Mucosa of stomach (tissue), 1 donor: ENCODE measurements at regions not wholly inside any gene's neighbourhood (a gene's known extent, or its start where the extent isn't known, plus 50 kb on each side); places are given as distances from the start of the nearest gene placed in this dataset.

Experiments
- H3K27me3 ChIP-seq: one replicate; pipeline ENCODE4 v1.7.0; 2013; ENCODE audit warnings: mild to moderate bottlenecking, low read length; ENCODE audit not compliant: control insufficient read depth, insufficient read depth
- H3K36me3 ChIP-seq: one replicate; pipeline ENCODE4 v1.7.0; 2013; ENCODE audit warnings: low read length; ENCODE audit not compliant: control insufficient read depth, insufficient read depth
- H3K4me1 ChIP-seq: one replicate; pipeline ENCODE4 v1.7.0; 2013; ENCODE audit warnings: mild to moderate bottlenecking, low read length; ENCODE audit not compliant: control insufficient read depth, insufficient read depth
- H3K4me3 ChIP-seq: one replicate; pipeline ENCODE4 v1.7.0; 2013; ENCODE audit warnings: low read length
- H3K9ac ChIP-seq: one replicate; pipeline ENCODE4 v1.7.0; 2013; ENCODE audit warnings: mild to moderate bottlenecking, low read length, moderate library complexity
- H3K9me3 ChIP-seq: one replicate; pipeline ENCODE4 v1.7.0; 2013; ENCODE audit warnings: mild to moderate bottlenecking, low read length, moderate library complexity; ENCODE audit not compliant: control insufficient read depth
- donor health status: Pancreatic carcinoma.

DNA sequence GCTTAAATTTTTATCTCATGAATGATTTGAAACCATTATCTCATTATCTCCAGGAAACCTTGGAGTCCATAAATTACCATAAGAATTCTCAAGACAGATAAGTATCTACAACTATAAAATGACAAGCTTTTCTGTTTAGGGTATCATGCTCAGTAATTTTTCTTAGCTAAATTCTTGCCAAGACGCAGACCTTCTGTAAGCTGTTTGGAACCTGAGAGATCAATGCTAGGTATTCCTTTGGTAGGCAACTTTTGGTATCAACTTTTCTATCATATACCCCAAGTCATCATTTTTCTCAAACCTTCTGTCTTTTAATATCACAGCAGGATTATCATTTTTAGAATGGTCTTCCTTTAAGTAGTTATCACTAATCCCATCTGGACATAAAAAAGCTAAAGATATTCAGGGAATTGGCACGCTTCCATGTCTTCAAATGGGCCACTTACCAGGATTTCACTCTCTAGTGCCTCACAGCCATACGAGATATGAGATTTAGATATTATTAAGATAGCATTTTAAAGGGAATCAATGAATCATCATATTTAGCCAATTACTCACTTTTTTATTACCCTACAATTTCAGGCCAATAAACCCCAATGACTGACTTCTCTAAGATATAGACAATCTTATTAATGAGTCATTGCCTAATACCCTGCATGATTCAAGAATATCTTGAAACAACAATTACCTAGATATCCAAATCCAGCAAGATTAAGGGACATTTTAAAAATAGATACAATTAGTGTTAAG lies 544.1 kb downstream of the HTR7 start:
- H3K9ac ChIP-seq = no peak overlapping the region
- H3K27me3 ChIP-seq = no peaks in the 10 kb centered on the region
- no peaks in the 10 kb centered on the region for H3K4me1 ChIP-seq
- no peak overlapping the region for H3K4me3 ChIP-seq
- H3K9me3 ChIP-seq = no peaks in the 10 kb centered on the region
- no peaks in the 10 kb centered on the region for H3K36me3 ChIP-seq

DNA sequence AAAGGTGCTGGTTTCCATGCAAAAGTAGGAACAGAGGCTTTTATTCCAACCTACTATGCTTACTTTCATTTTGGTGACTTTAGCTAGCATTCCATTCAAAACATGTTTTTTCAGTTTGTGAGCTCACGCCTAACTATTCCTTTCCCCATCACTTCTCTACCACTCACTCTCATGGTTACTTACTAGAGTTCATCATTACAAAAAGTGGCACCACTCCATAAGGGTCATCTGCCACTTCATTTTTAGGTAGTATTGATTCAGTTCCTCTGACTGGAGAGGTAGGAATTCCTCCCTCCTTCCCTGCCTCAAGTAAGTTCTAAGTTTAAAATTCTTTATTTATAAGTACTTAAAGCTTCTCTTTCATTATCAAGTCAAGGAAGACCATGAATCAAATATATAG lies 543.1 kb downstream of the HTR7 start:
- Histone ChIP-seq H3K4me1 (no peaks in the 10 kb centered on the region), H3K9ac (no peak overlapping the region), H3K36me3 (no peaks in the 10 kb centered on the region), H3K9me3 (no peaks in the 10 kb centered on the region), H3K4me3 (no peak overlapping the region), H3K27me3 (no peaks in the 10 kb centered on the region)

DNA sequence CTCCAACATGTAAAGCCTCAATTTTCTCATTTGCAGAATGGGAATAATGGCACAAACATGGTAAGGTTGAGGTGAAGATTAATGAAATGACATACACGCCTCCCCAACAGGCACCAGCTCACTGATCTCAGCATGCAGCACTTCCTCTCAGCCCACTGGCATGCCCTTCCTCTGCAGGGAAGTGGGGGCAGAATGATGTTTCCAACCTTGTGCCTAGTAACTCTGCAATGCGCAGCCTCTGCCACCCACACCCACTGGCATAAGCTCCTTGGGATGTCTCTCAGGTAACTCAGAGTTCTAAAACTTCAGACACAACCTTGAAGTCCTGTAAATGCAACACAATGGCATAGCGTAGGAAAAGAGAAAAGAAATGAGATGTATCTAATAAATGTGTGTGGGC lies 540.7 kb downstream of the HTR7 start:
- Histone ChIP-seq H3K27me3 (no peaks in the 10 kb centered on the region), H3K9me3 (no peaks in the 10 kb centered on the region), H3K36me3 (no peaks in the 10 kb centered on the region), H3K9ac (no peak overlapping the region), H3K4me1 (no peaks in the 10 kb centered on the region), H3K4me3 (no peak overlapping the region)

DNA sequence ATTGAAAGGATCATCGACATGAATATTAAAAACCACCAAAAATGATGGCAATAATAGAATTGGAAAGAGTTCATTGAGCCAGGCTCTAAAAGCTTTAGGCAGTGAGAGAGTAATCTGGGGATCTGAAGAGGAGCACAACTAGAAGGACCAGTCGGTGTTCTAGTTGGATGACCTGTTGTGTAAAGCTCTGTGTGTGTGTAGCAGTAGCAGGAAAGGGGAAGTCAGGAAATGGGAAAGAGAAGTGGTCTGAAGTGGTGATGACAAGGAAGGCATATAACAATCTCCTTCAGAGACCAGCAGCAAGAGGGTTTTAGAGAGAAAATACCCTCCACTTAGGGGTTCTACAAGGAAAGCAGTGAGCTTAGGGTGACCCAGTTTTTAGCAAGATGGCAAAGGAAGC lies 539.2 kb downstream of the HTR7 start:
- Histone ChIP-seq H3K4me1 (no peaks in the 10 kb centered on the region), H3K4me3 (no peak overlapping the region), H3K36me3 (no peaks in the 10 kb centered on the region), H3K27me3 (no peaks in the 10 kb centered on the region), H3K9me3 (no peaks in the 10 kb centered on the region), H3K9ac (no peak overlapping the region)

DNA sequence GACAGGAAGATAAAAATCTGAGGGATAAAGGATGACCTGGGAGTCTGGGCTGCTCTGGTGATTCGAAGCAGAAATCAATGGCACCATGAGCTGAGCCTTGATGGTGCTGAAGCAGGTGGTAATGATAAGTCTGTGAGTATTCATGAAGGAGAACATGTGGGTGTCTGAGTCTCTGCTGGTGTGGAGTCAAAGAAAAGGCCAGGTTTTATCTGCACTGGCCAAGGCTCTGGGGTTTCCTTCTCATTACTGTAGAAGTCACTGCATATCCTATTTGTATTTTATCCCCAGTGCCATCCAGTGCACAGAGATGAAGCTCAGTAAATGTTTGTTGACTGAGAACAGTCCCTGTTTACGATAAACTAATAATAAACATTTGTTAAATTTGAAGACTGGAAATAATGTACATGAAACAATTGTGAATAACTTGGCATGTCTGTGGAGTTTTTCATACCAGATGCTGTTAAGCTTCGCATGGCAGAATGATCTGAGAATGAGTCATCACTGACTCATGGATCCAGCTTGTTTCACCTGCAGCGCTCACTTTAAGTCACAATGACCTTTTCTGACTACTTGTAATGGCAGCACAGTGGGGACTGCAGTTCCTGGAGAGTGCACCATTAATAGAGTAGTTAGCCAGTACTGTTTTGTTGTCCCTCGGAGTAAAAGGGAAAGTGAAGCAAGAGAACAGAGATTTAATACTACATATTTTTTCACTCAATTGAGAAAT lies 538.5 kb downstream of the HTR7 start:
- H3K4me1 ChIP-seq = no peaks in the 10 kb centered on the region
- H3K36me3 ChIP-seq = no peaks in the 10 kb centered on the region
- H3K9ac ChIP-seq = no peak overlapping the region
- no peaks in the 10 kb centered on the region for H3K9me3 ChIP-seq
- no peaks in the 10 kb centered on the region for H3K27me3 ChIP-seq
- H3K4me3 ChIP-seq = no peak overlapping the region

DNA sequence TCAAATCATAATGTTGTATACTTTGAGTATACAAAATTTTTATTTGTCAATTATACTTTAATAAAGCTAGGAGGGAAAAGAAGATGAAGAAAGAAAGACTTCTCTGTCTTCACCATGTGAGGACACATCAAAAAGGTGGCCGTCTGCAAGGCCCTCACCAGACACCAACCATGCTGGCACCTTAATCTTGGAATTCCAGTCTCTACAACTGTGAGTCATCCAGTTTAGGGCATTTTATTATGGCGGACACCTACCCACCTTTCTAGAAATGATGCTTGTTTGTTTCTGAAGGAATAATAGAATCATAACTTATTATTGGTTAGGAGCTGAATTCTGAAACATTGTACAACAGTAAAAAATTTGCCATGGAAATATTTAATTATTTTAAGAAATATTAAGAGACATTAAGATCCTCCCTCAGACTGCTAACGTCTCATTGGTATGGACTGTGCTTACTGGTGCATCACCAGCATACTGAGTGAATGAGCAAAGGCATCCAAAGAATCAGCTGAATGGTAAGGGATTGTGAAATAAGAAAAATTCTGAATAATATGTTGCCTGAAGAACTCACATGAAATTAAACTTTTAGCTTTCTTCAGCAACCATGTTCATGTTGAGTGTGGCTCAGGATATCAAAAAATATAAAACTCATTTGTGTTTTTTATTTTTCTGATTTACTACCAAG lies 536.6 kb downstream of the HTR7 start:
- Histone ChIP-seq H3K4me3 (no peak overlapping the region), H3K9me3 (no peaks in the 10 kb centered on the region), H3K4me1 (no peaks in the 10 kb centered on the region), H3K27me3 (no peaks in the 10 kb centered on the region), H3K9ac (no peak overlapping the region), H3K36me3 (no peaks in the 10 kb centered on the region)

DNA sequence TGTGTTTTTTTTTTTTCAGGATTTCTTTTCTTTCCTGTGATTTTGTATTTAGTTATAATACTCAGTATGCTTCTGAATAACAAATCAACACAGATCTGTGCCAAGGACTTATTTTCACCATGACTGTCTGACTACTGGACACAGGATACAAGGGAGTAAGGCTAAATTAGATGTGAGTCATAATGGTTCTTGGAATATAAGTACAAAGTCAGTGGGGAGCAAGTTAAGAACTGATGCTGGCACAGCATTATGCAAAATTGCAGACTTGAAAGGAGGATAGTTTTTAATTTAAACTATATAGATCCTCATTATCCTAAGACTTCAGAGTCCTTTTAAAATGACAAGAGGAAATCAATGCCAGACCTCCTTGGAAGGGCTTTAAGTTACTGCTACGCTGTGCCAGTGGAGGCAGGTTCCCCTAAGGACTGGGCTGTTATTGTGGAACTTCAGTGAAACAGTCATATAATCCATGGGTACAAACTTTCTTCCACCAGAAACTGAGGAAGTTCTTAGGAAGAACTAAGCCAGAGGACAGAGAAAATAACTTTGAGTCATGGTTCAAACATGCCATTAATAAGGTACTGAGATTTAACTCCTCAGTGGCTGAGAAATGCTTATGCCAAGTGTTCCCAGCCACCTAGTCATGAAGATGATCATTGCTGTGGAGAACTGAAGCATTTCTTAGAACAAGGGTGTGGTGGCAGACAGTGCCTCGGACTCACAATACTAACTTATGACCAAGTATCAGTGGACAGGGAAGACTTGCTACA lies 531.2 kb downstream of the HTR7 start:
- Histone ChIP-seq H3K36me3 (no peaks in the 10 kb centered on the region), H3K9me3 (no peaks in the 10 kb centered on the region), H3K9ac (no peak overlapping the region), H3K4me1 (no peaks in the 10 kb centered on the region), H3K4me3 (no peak overlapping the region), H3K27me3 (no peaks in the 10 kb centered on the region)

DNA sequence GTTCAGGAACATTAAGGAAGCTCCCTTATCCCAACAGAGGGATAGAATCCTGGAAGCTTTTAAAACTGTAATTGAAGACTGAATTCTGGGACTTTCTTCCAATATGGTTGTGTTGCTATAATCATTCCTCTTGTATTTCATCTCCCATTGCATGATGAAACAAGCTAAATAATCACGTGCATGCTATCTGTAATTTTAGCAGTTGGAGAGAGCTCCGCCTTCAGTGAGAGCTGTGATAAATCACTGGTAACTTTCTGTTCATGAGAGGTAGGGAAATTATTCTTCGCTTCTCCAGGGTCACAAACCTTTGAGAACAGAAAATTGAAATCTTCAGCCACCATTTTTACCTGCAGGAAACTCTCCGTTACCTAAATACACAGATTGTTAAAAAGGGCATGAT lies 530.2 kb downstream of the HTR7 start:
- H3K9ac ChIP-seq = no peak overlapping the region
- no peaks in the 10 kb centered on the region for H3K36me3 ChIP-seq
- no peaks in the 10 kb centered on the region for H3K27me3 ChIP-seq
- H3K4me3 ChIP-seq = no peak overlapping the region
- H3K4me1 ChIP-seq = no peaks in the 10 kb centered on the region
- no peaks in the 10 kb centered on the region for H3K9me3 ChIP-seq

DNA sequence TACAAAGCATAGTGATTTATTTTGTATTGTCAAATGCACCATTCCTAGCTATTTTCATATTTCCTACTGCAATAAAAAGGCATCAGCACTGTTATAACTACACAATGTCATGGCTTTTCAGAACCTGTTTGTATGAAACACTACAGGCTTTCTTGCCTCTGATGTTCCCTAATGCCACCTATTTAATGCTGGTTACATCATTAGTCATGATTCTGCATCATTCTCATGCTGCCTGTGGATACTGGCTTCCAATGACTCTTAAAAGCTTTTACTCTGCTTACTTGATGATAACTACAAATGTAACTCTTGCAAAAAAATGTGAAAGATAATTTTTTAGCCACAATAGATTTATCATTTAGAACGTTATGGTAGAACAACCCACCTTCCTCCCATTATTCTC lies 529.4 kb downstream of the HTR7 start:
- H3K4me3 ChIP-seq = no peak overlapping the region
- H3K4me1 ChIP-seq = no peaks in the 10 kb centered on the region
- H3K9me3 ChIP-seq = no peaks in the 10 kb centered on the region
- H3K36me3 ChIP-seq = no peaks in the 10 kb centered on the region
- H3K9ac ChIP-seq = no peak overlapping the region
- H3K27me3 ChIP-seq = no peaks in the 10 kb centered on the region

DNA sequence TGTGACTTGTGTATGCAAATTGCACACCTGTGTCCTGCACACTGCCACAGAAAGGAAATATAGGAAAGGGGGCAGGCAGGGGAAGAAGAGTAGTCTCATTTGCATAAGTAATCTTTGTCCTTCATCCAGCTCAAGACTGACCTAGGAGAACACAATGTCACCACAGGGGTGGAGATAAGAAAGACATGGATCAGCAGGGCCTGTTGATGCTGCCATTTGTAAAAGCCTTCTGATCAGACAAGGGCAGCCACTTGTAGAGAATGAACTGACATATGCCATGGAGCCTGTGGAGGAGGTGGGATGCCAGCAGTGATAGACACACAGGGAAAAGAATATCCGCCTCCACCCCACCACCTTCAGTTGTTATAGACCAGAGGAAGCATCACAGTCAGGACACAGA lies 528.9 kb downstream of the HTR7 start:
- no peak overlapping the region for H3K4me3 ChIP-seq

DNA sequence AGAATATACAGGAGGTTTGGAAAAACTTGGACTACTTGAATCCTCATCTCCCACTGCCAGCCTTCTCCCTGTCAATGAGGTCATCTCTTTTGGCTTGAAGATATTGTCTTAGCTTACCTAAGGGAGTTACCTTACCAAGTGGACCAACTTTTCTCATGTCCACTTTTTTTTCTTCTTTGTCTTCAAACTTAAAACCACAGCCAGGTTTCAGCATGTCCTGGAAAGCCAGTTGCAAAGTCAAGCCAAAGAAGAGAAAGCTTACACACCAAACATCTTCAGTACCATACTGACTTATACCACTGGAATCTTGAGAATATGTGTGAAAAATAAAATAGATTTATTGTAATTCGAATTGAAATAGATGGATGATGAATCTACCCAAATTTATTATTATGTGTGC lies 520.5 kb downstream of the HTR7 start:
- H3K9me3 ChIP-seq = no peaks in the 10 kb centered on the region
- H3K4me3 ChIP-seq = no peak overlapping the region
- H3K9ac ChIP-seq = no peak overlapping the region
- no peaks in the 10 kb centered on the region for H3K36me3 ChIP-seq
- H3K4me1 ChIP-seq = no peaks in the 10 kb centered on the region
- H3K27me3 ChIP-seq = no peaks in the 10 kb centered on the region

More for the DNA sequence above, 528.9 kb downstream of the HTR7 start:
- H3K4me1 ChIP-seq = no peaks in the 10 kb centered on the region
- no peaks in the 10 kb centered on the region for H3K27me3 ChIP-seq
- no peaks in the 10 kb centered on the region for H3K9me3 ChIP-seq
- no peak overlapping the region for H3K9ac ChIP-seq
- no peaks in the 10 kb centered on the region for H3K36me3 ChIP-seq

DNA sequence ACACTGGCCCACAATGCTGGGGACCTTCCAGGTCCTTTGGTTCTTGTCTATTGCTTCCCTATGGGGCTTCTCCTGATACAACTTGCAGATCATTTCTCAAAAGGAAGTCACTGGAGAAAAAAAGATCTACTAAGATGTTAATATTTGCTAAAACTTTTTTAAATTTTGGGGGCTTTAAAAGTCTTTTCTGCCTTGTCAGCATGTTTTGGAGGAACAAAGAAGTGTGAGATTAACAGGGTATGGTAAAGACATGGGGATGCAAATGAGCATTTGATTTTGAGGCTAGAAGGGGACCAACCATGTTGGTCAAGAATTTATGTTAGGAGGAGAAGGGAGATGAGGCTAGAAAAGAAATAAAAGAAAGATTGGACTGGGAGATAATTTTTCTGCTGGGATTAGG lies 515.4 kb downstream of the HTR7 start:
- no peaks in the 10 kb centered on the region for H3K27me3 ChIP-seq

More for the DNA sequence above, 515.4 kb downstream of the HTR7 start:
- H3K36me3 ChIP-seq = no peaks in the 10 kb centered on the region
- no peak overlapping the region for H3K9ac ChIP-seq
- no peaks in the 10 kb centered on the region for H3K4me1 ChIP-seq
- H3K4me3 ChIP-seq = no peak overlapping the region
- no peaks in the 10 kb centered on the region for H3K9me3 ChIP-seq
